ENCODE measurements at regions not wholly inside any gene's neighbourhood (a gene's known extent, or its start where the extent isn't known, plus 50 kb on each side); places are given as distances from the start of the nearest gene placed in this dataset.

- Mint-ChIP-seq H3K27ac (ENCODE audit: unreplicated experiment) (no peak overlapping the region), H3K36me3 (ENCODE audit: low read depth) (no peaks in the 10 kb centered on the region), H3K27me3 (ENCODE audit: low read depth) (peaks cover 4% of the 10 kb centered on the region), H3K4me3 (ENCODE audit: unreplicated experiment) (no peak overlapping the region), H3K4me1 (ENCODE audit: low read depth) (no peaks in the 10 kb centered on the region), H3K9me3 (ENCODE audit: low read depth) (no peaks in the 10 kb centered on the region)
- TF ChIP-seq CTCF (IDR thresholded peaks at IDR 0.05), result no peak
- no peak for DNase-seq (ENCODE audit: low spot score)
Observed at GRCh38 chr1:88016947-88017346, 667.1 kb upstream of the PKN2 start.

DNA sequence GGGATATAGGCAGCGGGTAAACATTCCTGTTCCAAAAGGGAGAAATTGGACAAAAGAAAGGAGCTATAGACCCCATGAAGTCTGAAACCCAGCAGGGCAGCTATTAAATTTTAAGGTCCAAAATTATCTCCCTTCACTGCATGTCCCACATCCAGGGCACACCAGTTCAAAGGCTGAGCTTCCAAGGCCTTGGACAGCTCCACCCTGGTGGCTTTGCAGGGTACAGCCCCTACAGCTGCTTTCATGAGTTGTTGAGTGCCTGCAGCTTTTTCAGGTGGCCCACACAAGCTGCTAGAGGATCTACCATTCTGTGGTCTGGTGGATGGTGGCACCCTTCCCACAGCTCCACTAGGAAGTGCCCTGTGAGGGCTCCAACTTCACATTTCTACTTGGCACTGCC lies 662.5 kb upstream of the PKN2 start:
- H3K36me3 Mint-ChIP-seq (ENCODE audit: low read depth), result no peaks in the 10 kb centered on the region

GRCh38 chr1:88022516-88022915 lies 661.6 kb upstream of the PKN2 start:
- H3K4me3 Mint-ChIP-seq (ENCODE audit: unreplicated experiment), result no peak overlapping the region
- no peak for DNase-seq (ENCODE audit: low spot score)

More for the DNA sequence above, 662.5 kb upstream of the PKN2 start:
- peaks cover 5% of the 10 kb centered on the region for H3K9me3 Mint-ChIP-seq (ENCODE audit: low read depth)
- no peaks in the 10 kb centered on the region for H3K4me1 Mint-ChIP-seq (ENCODE audit: low read depth)
- DNase-seq (ENCODE audit: low spot score), result no peak
- no peak for TF ChIP-seq CTCF (IDR thresholded peaks at IDR 0.05)
- no peak overlapping the region for H3K27ac Mint-ChIP-seq (ENCODE audit: unreplicated experiment)
- peaks cover 7% of the 10 kb centered on the region for H3K27me3 Mint-ChIP-seq (ENCODE audit: low read depth)
- H3K4me3 Mint-ChIP-seq (ENCODE audit: unreplicated experiment), result no peak overlapping the region

DNA sequence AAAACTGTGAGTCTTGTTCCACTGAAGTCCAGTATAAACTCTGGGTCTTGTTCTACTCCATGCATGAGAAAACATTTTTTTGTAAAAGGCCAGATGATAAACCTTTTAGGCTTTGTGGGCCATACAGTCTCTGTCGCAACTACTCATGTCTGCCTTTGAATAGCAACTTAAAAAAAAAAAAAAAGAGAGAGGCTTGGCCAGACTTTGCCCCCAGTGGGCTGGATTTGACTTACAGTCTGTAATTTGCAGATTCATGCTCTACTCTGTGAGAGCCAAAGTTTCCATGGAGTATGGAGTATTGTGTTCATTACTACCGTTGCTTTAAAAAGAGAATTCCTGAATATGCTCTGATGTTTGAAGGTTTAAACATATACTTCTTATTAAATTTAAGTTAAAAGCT lies 654.9 kb upstream of the PKN2 start:
- DNase-seq (ENCODE audit: low spot score), result no peak
- H3K36me3 Mint-ChIP-seq (ENCODE audit: low read depth), result no peaks in the 10 kb centered on the region
- H3K27me3 Mint-ChIP-seq (ENCODE audit: low read depth), result peaks cover 10% of the 10 kb centered on the region
- no peak overlapping the region for H3K27ac Mint-ChIP-seq (ENCODE audit: unreplicated experiment)
- no peaks in the 10 kb centered on the region for H3K9me3 Mint-ChIP-seq (ENCODE audit: low read depth)
- H3K4me1 Mint-ChIP-seq (ENCODE audit: low read depth), result no peaks in the 10 kb centered on the region
- peak; percentile 11 for TF ChIP-seq CTCF (IDR thresholded peaks at IDR 0.05)
- H3K4me3 Mint-ChIP-seq (ENCODE audit: unreplicated experiment), result no peak overlapping the region

More at GRCh38 chr1:88022516-88022915, 661.6 kb upstream of the PKN2 start:
- TF ChIP-seq CTCF (IDR thresholded peaks at IDR 0.05), result no peak
- Mint-ChIP-seq H3K9me3 (ENCODE audit: low read depth) (peaks cover 5% of the 10 kb centered on the region), H3K36me3 (ENCODE audit: low read depth) (no peaks in the 10 kb centered on the region), H3K27me3 (ENCODE audit: low read depth) (peaks cover 11% of the 10 kb centered on the region), H3K27ac (ENCODE audit: unreplicated experiment) (no peak overlapping the region), H3K4me1 (ENCODE audit: low read depth) (no peaks in the 10 kb centered on the region)

DNA sequence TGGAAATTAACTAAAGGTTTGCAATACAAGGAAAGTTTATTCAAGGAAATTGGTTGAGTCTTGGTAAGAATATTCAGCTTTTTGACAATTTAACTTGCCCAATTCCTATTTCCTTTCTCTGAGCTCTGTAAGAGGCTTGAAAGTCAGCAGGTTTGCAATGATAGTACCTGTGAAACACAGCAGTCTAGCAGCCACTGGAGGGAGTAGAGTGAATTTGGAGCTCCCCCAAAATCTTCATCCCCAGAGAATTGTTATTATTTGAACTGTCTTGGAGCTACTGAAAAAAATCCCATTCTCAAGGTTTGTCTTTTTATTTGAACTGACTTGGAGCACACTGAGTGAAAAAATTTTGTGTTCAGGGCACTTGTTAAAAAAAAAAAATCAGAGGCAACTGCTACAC lies 654.2 kb upstream of the PKN2 start:
- H3K4me1 Mint-ChIP-seq (ENCODE audit: low read depth), result no peaks in the 10 kb centered on the region
- no peaks in the 10 kb centered on the region for H3K9me3 Mint-ChIP-seq (ENCODE audit: low read depth)
- no peak overlapping the region for H3K4me3 Mint-ChIP-seq (ENCODE audit: unreplicated experiment)
- no peak overlapping the region for H3K27ac Mint-ChIP-seq (ENCODE audit: unreplicated experiment)
- TF ChIP-seq CTCF (IDR thresholded peaks at IDR 0.05), result no peak
- H3K27me3 Mint-ChIP-seq (ENCODE audit: low read depth), result peaks cover 10% of the 10 kb centered on the region
- DNase-seq (ENCODE audit: low spot score), result no peak
- no peaks in the 10 kb centered on the region for H3K36me3 Mint-ChIP-seq (ENCODE audit: low read depth)
